Ovary (tissue), 3 donors: ENCODE measurements at regions not wholly inside any gene's neighbourhood (a gene's known extent, or its start where the extent isn't known, plus 50 kb on each side); places are given as distances from the start of the nearest gene placed in this dataset.

ENCODE experiments used
- CTCF ChIP-seq, 3 donors: fragments of 450-650 bp in 2 of 3; fragments of 200-600 bp in 1 of 3; IDR thresholded peaks; one replicate each; pipeline versions ENCODE4 v1.5.1 to v1.8.0; 2016 to 2022; ENCODE audit warnings: antibody characterized with exemption in 3 of 3, mild to moderate bottlenecking in 1 of 3
- EP300 ChIP-seq: sonication (generic); formaldehyde crosslinking; IDR thresholded peaks from one replicate; pipeline ENCODE4 v1.6.1; 2017; ENCODE audit warnings: antibody characterized with exemption
- donor health status: DM: no; HTN: no; CAD: no.

- TF ChIP-seq CTCF (IDR thresholded peaks at IDR 0.05) (no peak), EP300 (no peak)
Observed at GRCh38 chr4:59700651-59701050, 1499.5 kb upstream of the ADGRL3 start.
